Transverse colon (tissue), 4 donors: ENCODE measurements at regions not wholly inside any gene's neighbourhood (a gene's known extent, or its start where the extent isn't known, plus 50 kb on each side); places are given as distances from the start of the nearest gene placed in this dataset.

Source experiments
- EP300 ChIP-seq: sonication (generic); formaldehyde crosslinking; IDR thresholded peaks from one replicate; pipeline ENCODE4 v1.6.1; 2017; ENCODE audit warnings: antibody characterized with exemption, low read depth
- POLR2AphosphoS5 ChIP-seq, 3 donors: sonication (generic); formaldehyde crosslinking; IDR thresholded peaks; one replicate each; pipeline ENCODE4 v1.6.1; 2016; ENCODE audit warnings: antibody characterized with exemption in 3 of 3
- TF ChIP-seq, protein P1 (sequence below), 5 experiments: fragments of 200-600 bp in 3 of 5; fragments of 450-650 bp in 2 of 5; sonication (generic) in 3 of 5; IDR thresholded peaks; 1 replicate in 2 of 5; 2 replicates in 3 of 5; pipeline ENCODE4 v1.5.1; 2016 to 2017; ENCODE audit warnings: antibody characterized with exemption in 5 of 5, inconsistent platforms in 3 of 5, mild to moderate bottlenecking in 2 of 5, moderate library complexity in 1 of 5

DNA sequence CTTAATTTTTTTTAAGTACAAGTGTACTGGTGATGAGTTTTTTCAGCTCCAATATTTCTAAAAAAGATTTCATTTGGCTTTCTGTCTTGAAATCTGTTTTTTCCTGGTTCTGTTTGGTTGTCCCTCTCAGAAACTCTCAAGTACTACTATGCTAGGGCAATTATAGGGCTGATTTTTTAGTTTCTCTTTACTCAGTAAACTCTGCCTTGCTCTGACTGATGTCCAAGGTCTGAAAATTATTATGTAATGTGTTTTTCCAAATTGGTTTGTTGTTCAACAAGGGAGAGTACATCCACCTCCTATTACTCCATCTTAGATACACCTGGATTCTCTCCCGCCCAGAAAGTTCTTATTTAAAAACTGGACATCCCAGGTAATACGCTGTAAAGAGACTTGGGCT, 877.7 kb downstream of the CBLN2 start:
- TF ChIP-seq, protein P1, sequence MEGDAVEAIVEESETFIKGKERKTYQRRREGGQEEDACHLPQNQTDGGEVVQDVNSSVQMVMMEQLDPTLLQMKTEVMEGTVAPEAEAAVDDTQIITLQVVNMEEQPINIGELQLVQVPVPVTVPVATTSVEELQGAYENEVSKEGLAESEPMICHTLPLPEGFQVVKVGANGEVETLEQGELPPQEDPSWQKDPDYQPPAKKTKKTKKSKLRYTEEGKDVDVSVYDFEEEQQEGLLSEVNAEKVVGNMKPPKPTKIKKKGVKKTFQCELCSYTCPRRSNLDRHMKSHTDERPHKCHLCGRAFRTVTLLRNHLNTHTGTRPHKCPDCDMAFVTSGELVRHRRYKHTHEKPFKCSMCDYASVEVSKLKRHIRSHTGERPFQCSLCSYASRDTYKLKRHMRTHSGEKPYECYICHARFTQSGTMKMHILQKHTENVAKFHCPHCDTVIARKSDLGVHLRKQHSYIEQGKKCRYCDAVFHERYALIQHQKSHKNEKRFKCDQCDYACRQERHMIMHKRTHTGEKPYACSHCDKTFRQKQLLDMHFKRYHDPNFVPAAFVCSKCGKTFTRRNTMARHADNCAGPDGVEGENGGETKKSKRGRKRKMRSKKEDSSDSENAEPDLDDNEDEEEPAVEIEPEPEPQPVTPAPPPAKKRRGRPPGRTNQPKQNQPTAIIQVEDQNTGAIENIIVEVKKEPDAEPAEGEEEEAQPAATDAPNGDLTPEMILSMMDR (IDR thresholded peaks at IDR 0.05) = no peak
- no peak for TF ChIP-seq EP300
- TF ChIP-seq POLR2AphosphoS5 (IDR thresholded peaks at IDR 0.05) = no peak
